Astrocyte of the cerebellum (primary cell): ENCODE measurements at regions not wholly inside any gene's neighbourhood (a gene's known extent, or its start where the extent isn't known, plus 50 kb on each side); places are given as distances from the start of the nearest gene placed in this dataset.
A peak's percentile ranks its signal among the peaks of the same experiment; 100 is the strongest.

Experiments
- DNase-seq: peaks from one replicate; pipeline ENCODE4 v3.0.0-alpha.2; 2011; ENCODE audit warnings: low read depth
- H3K4me3 ChIP-seq: 2 replicates; pipeline ENCODE4 v1.5.1; 2011; ENCODE audit warnings: mild to moderate bottlenecking, low read depth, low read length, moderate library complexity
- CTCF ChIP-seq: IDR thresholded peaks from 2 replicates; pipeline ENCODE4 v1.5.1; 2012; ENCODE audit warnings: low read length, low read depth, moderate library complexity, mild to moderate bottlenecking; ENCODE audit errors: missing control alignments
- in situ Hi-C: cut with HindIII; loops from 2 replicates; pipeline ENCODE4 v1.10.0; 2017; ENCODE audit warnings: low sequenced_read_pairs

- peak; percentile 72 for DNase-seq
Measured at GRCh38 chr5:111997308-111997707, 240.3 kb upstream of the NREP start.

GRCh38 chr5:111996574-111996973 is 239.6 kb upstream of the NREP start:
- H3K4me3 ChIP-seq = no peak overlapping the region
- in situ Hi-C loops = no loop called here
- no peak for DNase-seq
- TF ChIP-seq CTCF = no peak

More at GRCh38 chr5:111997308-111997707, 240.3 kb upstream of the NREP start:
- in situ Hi-C loops = no loop called here
- no peak overlapping the region for H3K4me3 ChIP-seq
- no peak for TF ChIP-seq CTCF

GRCh38 chr5:111995701-111996100 is 238.7 kb upstream of the NREP start:
- H3K4me3 ChIP-seq = no peak overlapping the region
- DNase-seq = no peak
- in situ Hi-C loops = no loop called here
- TF ChIP-seq CTCF = no peak

- in situ Hi-C loops = no loop called here
- DNase-seq = no peak
- no peak overlapping the region for H3K4me3 ChIP-seq
- no peak for TF ChIP-seq CTCF
Measured at GRCh38 chr5:111993242-111993641, 236.2 kb upstream of the NREP start.

GRCh38 chr5:111984044-111984443 is 227.1 kb upstream of the NREP start:
- no peak overlapping the region for H3K4me3 ChIP-seq
- in situ Hi-C loops = no loop called here
- TF ChIP-seq CTCF = no peak
- DNase-seq = peak; percentile 87

- DNase-seq = no peak
- H3K4me3 ChIP-seq = no peak overlapping the region
- in situ Hi-C loops = no loop called here
- no peak for TF ChIP-seq CTCF
Measured at GRCh38 chr5:111983459-111983858, 226.5 kb upstream of the NREP start.

GRCh38 chr5:111977436-111977829 is 220.4 kb upstream of the NREP start:
- no peak for TF ChIP-seq CTCF
- DNase-seq = no peak
- no peak overlapping the region for H3K4me3 ChIP-seq
- in situ Hi-C loops = no loop called here
